Transverse colon (tissue), 4 donors: ENCODE measurements at regions not wholly inside any gene's neighbourhood (a gene's known extent, or its start where the extent isn't known, plus 50 kb on each side); places are given as distances from the start of the nearest gene placed in this dataset.

Experiments used
- DNase-seq: peaks from one replicate; pipeline ENCODE4 v3.0.0-alpha.2; 2019
- H3K27ac ChIP-seq, 4 donors: fragments of 200-600 bp; sonication (generic); 2 replicates each; pipeline ENCODE4 v1.5.1; 2016 to 2018; ENCODE audit warnings: inconsistent platforms in 4 of 4
- H3K27me3 ChIP-seq: fragments of 200-600 bp; sonication (generic); 2 replicates; pipeline ENCODE4 v1.5.1; 2017; ENCODE audit warnings: inconsistent platforms
- H3K36me3 ChIP-seq, 4 donors: fragments of 200-600 bp; sonication (generic); 2 replicates each; pipeline ENCODE4 v1.5.1; 2017 to 2019; ENCODE audit warnings: inconsistent platforms in 4 of 4
- H3K4me1 ChIP-seq, 4 donors: fragments of 200-600 bp; sonication (generic); 2 replicates each; pipeline ENCODE4 v1.5.1; 2017 to 2020; ENCODE audit warnings: inconsistent platforms in 4 of 4
- H3K4me3 ChIP-seq, 4 donors: fragments of 200-600 bp; sonication (generic); 1 replicate in 1 of 4; 2 replicates in 3 of 4; pipeline versions ENCODE4 v1.5.1 to v1.6.1; 2017 to 2019; ENCODE audit warnings: inconsistent platforms in 4 of 4
- H3K9me3 ChIP-seq, 2 donors: fragments of 200-600 bp; sonication (generic); 2 replicates each; pipeline ENCODE4 v1.5.1; 2017 to 2019; ENCODE audit warnings: inconsistent platforms in 2 of 2
- EP300 ChIP-seq: sonication (generic); formaldehyde crosslinking; IDR thresholded peaks from one replicate; pipeline ENCODE4 v1.6.1; 2017; ENCODE audit warnings: antibody characterized with exemption, low read depth
- POLR2A ChIP-seq: fragments of 450-650 bp; IDR thresholded peaks from one replicate; pipeline ENCODE4 v1.6.1; 2016; ENCODE audit warnings: antibody characterized with exemption, mild to moderate bottlenecking, moderate library complexity
- POLR2AphosphoS5 ChIP-seq, 3 donors: sonication (generic); formaldehyde crosslinking; IDR thresholded peaks; one replicate each; pipeline ENCODE4 v1.6.1; 2016; ENCODE audit warnings: antibody characterized with exemption in 3 of 3
- WGBS, 2 donors: methylation state at CpG; one replicate each; pipeline ENCODE4 v1.1.5; 2018; ENCODE audit warnings: low coverage in 1 of 2; 5-methylcytosine and 5-hydroxymethylcytosine counted together
- in situ Hi-C, 4 donors: fragments of 200-750 bp; cut with MboI; loops; one replicate each; pipeline versions ENCODE4 v1.15.0 to v1.15.1; 2017; ENCODE audit warnings: low sequenced_read_pairs in 3 of 4, low pct_ligation_motif_present in 1 of 4, low pct_unique_long_range_greater_than_20kb in 1 of 4
- intact Hi-C: fragments of 100-400 bp; cut with DNase I; formaldehyde crosslinking; loops from one replicate; pipeline ENCODE4 v1.15.1; 2023; ENCODE audit warnings: low total_unique reads
- TF ChIP-seq, protein P1 (sequence below), 5 experiments: fragments of 200-600 bp in 3 of 5; fragments of 450-650 bp in 2 of 5; sonication (generic) in 3 of 5; IDR thresholded peaks; 1 replicate in 2 of 5; 2 replicates in 3 of 5; pipeline ENCODE4 v1.5.1; 2016 to 2017; ENCODE audit warnings: antibody characterized with exemption in 5 of 5, inconsistent platforms in 3 of 5, mild to moderate bottlenecking in 2 of 5, moderate library complexity in 1 of 5

DNA sequence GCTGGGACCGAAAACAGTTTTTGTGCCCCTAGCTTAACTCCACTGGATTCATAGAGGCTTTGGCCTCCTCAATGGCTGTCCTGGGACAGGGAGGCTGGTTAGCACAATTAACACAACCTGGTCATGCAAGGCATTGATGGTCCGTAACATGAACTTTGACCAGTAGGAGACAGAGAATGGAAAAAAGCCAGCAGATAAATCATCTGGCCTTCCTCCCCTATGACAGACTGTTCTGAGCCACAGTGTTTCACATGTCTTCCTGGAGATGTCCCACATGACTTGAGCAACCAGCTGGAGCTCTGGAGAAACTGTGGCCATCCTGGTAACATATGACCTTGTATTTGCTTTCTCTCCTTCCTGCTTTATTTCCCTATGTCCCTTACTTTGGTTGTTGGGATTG is 244.2 kb downstream of the UQCRFS1 start:
- no peak for DNase-seq
- no peaks in the 10 kb centered on the region for H3K36me3 ChIP-seq
- TF ChIP-seq POLR2AphosphoS5 (IDR thresholded peaks at IDR 0.05): no peak
- TF ChIP-seq, protein P1, sequence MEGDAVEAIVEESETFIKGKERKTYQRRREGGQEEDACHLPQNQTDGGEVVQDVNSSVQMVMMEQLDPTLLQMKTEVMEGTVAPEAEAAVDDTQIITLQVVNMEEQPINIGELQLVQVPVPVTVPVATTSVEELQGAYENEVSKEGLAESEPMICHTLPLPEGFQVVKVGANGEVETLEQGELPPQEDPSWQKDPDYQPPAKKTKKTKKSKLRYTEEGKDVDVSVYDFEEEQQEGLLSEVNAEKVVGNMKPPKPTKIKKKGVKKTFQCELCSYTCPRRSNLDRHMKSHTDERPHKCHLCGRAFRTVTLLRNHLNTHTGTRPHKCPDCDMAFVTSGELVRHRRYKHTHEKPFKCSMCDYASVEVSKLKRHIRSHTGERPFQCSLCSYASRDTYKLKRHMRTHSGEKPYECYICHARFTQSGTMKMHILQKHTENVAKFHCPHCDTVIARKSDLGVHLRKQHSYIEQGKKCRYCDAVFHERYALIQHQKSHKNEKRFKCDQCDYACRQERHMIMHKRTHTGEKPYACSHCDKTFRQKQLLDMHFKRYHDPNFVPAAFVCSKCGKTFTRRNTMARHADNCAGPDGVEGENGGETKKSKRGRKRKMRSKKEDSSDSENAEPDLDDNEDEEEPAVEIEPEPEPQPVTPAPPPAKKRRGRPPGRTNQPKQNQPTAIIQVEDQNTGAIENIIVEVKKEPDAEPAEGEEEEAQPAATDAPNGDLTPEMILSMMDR (IDR thresholded peaks at IDR 0.05): no peak
- no peak for TF ChIP-seq POLR2A
- TF ChIP-seq EP300: no peak
- H3K4me1 ChIP-seq: no peaks in the 10 kb centered on the region
- intact Hi-C loops: no loop called here
- H3K27ac ChIP-seq: no peak overlapping the region
- in situ Hi-C loops: no loop called here
- H3K27me3 ChIP-seq: no peaks in the 10 kb centered on the region
- H3K9me3 ChIP-seq: no peaks in the 10 kb centered on the region
- 40 to 80% methylated on average over 1 to 2 of the region's 2 CpGs for WGBS, 2 donors
- no peak overlapping the region for H3K4me3 ChIP-seq

DNA sequence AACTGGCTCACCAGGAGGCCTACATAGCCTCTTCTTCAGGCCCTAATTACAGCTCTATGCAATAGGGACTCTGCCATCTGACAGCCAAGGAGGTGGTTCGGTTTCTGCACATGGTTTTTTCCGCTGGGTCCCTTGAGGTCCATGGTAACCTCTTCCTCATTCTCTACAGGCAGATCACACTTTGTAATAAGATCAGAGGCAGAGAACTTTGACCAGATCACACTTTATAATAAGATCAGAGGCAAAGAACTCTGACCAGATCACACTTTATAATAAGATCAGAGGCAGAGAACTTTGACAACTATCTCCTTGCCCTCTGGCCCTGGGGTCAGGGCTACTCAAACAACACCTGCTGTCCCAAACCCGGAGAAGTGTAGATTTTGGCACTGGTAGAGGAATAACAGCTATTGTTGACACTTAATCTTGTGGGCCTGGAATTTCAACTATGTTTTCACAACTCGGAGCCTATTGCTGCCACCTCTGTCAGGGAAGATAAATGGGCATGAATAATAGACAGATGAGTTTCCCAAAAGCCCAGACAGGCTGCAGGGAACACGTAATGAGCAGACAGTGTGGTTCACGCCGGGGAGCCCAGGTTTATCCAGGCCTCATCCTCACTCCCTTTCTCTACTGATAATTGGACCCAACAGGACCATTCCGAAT is 246.1 kb downstream of the UQCRFS1 start:
- H3K27ac ChIP-seq: no peak overlapping the region
- H3K9me3 ChIP-seq: no peaks in the 10 kb centered on the region
- TF ChIP-seq, protein P1 (IDR thresholded peaks at IDR 0.05): no peak
- TF ChIP-seq POLR2A: no peak
- no peak for TF ChIP-seq EP300
- TF ChIP-seq POLR2AphosphoS5 (IDR thresholded peaks at IDR 0.05): no peak
- H3K27me3 ChIP-seq: no peaks in the 10 kb centered on the region
- H3K4me1 ChIP-seq: no peaks in the 10 kb centered on the region
- in situ Hi-C loops (no loop called here), intact Hi-C loops (no loop called here)
- no peak for DNase-seq
- 58 to 88% methylated on average over 1 to 8 of the region's 8 CpGs for WGBS, 2 donors
- H3K4me3 ChIP-seq: no peak overlapping the region
- H3K36me3 ChIP-seq: no peaks in the 10 kb centered on the region

DNA sequence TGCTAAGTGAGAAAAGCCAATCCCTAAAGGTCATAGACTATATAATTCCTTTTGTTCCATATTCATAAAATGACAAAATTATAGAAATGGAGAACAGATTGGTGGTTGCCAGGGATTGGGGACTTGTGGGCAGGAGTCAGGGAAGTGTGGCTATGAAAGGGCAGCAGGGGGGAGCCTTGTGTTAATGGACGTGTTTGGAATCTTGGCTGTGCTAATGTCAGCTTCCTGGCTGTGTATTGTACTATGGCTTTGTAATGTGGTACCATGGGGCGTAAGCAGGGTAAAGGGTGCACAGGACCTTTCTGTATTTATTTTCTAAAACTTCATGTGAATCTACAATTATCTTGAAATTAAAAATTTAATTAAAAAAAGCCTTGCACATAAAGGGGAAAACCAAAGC is 248.5 kb downstream of the UQCRFS1 start:
- intact Hi-C loops (no loop called here), in situ Hi-C loops (no loop called here)

DNA sequence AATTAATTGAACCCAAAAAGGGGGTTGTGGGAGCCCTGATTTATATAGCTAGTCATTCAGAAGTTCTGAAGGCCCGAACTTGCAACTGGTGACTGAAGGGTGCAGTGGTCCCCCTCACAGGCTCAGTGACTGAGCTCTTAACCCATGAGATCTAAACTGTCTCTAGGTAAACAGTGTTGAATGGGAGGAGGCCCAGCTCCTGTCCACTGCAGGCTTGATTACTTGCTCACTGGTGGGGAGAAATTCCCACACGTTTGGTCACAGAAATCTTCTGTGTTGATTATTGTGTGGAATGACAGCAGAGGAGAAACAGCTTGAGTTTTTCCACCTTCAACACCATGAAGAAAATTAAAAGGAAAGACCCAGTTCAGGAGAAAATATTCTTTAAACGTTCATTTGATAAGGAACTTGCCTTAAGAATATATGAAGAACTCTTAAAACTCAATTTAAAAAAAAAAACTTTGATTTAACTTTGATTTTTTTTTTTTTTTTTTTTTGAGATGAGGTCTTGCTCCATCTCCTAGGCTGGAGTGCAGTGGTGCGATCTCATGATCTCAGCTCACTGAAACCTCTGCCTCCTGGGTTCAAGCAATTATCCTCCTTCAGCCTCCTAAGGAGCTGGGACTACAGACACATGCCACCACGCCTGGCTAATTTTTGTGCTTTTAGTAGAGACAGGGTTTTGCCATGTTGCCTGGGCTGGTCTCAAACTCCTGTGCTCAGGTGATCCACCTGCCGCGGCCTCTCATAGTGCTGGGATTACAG is 249.3 kb downstream of the UQCRFS1 start:
- Histone ChIP-seq H3K9me3 (no peaks in the 10 kb centered on the region), H3K27ac (no peak overlapping the region), H3K4me3 (no peak overlapping the region), H3K27me3 (no peaks in the 10 kb centered on the region), H3K4me1 (no peaks in the 10 kb centered on the region), H3K36me3 (no peaks in the 10 kb centered on the region)
- no peak for TF ChIP-seq POLR2A
- TF ChIP-seq EP300: no peak
- TF ChIP-seq, protein P1 (IDR thresholded peaks at IDR 0.05): no peak
- TF ChIP-seq POLR2AphosphoS5 (IDR thresholded peaks at IDR 0.05): no peak
- WGBS, 2 donors: 66 to 78% methylated on average over 7 of the region's 7 CpGs
- in situ Hi-C loops (no loop called here), intact Hi-C loops (no loop called here)
- DNase-seq: no peak

More for the DNA sequence above, 248.5 kb downstream of the UQCRFS1 start:
- Histone ChIP-seq H3K27ac (no peak overlapping the region), H3K4me1 (no peaks in the 10 kb centered on the region), H3K27me3 (no peaks in the 10 kb centered on the region), H3K36me3 (no peaks in the 10 kb centered on the region), H3K9me3 (no peaks in the 10 kb centered on the region), H3K4me3 (no peak overlapping the region)
- WGBS, 2 donors: 71% methylated on average over 2 of the region's 2 CpGs
- TF ChIP-seq EP300: no peak
- TF ChIP-seq, protein P1 (IDR thresholded peaks at IDR 0.05): no peak
- no peak for TF ChIP-seq POLR2AphosphoS5 (IDR thresholded peaks at IDR 0.05)
- TF ChIP-seq POLR2A: no peak
- DNase-seq: no peak
